ENCODE measurements at regions not wholly inside any gene's neighbourhood (a gene's known extent, or its start where the extent isn't known, plus 50 kb on each side); places are given as distances from the start of the nearest gene placed in this dataset.

DNA sequence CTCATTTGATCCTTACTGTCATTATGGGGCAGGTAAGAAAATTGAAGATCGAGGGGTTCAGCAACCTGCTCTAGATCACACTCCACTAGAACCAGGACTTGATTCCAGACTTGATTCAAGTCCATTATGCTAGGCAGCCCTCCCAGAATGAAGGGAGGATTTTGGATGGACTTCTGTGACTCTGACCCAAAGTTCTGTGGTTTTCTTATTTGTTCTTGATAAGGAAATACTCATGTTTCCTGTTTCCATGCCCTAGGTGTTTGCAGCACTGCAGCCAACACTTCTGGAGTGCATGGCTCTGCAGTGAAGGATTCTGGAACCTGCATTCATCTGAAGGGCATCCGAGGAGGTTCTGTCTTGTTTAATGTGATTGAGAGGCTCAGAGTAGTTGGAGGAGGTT is 140.0 kb downstream of the FCRL5 start:
- TF ChIP-seq NFYB (CRISPR knock-in tag; conservative IDR thresholded peaks at IDR 0.05; ENCODE audit: low read depth) = no peak
- TF ChIP-seq, protein P1, sequence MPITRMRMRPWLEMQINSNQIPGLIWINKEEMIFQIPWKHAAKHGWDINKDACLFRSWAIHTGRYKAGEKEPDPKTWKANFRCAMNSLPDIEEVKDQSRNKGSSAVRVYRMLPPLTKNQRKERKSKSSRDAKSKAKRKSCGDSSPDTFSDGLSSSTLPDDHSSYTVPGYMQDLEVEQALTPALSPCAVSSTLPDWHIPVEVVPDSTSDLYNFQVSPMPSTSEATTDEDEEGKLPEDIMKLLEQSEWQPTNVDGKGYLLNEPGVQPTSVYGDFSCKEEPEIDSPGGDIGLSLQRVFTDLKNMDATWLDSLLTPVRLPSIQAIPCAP (CRISPR knock-in tag; IDR thresholded peaks at IDR 0.05) = no peak

Measured in WTC11 (cell line).